ENCODE measurements at regions not wholly inside any gene's neighbourhood (a gene's known extent, or its start where the extent isn't known, plus 50 kb on each side); places are given as distances from the start of the nearest gene placed in this dataset.
"Not testable (repeated sequence)": the region's sequence is repeated elsewhere in the genome, so short reads cannot be mapped to it uniquely, and the experiment has no call there.

DNA sequence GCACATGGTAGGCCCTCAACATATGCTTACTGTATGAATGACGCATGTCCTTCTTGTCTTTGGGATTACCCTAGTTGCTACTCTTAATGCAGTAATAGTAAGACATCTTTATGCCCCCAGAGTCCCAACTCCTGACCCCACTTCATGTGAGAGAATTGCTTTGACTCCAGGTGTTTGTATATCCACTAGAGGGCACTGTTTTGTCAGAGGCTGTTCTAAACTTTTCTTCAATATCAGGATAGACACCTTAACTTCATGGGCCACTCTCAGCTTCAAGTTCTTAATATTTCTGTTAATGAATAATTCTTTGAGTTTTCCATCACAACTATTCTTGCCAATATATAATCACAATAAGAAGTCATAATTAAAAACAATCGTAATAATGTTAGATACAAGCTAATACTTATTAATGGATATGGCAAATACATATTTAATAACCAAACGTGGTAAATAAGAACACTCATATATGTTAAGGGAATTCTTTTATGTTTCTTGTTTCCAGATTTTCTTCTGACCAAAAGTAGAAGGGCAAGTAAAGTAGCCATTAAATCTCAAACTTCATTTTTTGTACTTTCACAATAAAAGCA is 337.2 kb upstream of the DNAJC19 start:
- intact Hi-C loops (cut with DNase I, micrococcal nuclease): no loop called here
- peak; percentile 41 for ATAC-seq

DNA sequence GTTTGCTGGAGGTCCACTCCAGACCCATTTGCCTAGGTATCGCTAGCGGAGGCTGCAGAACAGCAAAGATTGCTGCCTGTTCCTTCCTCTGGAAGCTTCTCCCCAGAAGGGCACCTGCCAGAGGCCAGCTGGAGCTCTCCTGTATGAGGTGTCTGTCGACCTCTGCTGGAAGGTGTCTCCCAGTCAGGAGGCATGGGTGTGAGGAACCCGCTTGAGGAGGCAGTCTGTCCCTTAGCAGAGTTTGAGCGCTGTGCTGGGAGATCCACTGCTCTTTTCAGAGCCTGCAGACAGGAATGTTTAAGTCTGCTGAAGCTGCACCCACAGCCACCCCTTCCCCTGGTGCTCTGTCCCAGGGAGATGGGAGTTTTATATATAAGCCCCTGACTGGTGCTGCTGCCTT is 335.0 kb upstream of the DNAJC19 start:
- H3K4me3 ChIP-seq; intact Hi-C loops (cut with DNase I, micrococcal nuclease); H3K9me3 ChIP-seq; H3K36me3 ChIP-seq (ENCODE audit: low read depth); DNase-seq; H3K4me1 ChIP-seq (ENCODE audit: low read depth); ATAC-seq: not testable (repeated sequence)

More for the DNA sequence above, 337.2 kb upstream of the DNAJC19 start:
- H3K36me3 ChIP-seq (ENCODE audit: low read depth): no peaks in the 10 kb centered on the region
- DNase-seq: peak in 1 of 3 donors; percentile 21
- peaks cover under 1% of the 10 kb centered on the region for H3K9me3 ChIP-seq
- TF ChIP-seq CTCF (IDR thresholded peaks at IDR 0.05): peak; percentile 36
- H3K4me1 ChIP-seq (ENCODE audit: low read depth): peaks cover 6% of the 10 kb centered on the region
- H3K4me3 ChIP-seq: no peak overlapping the region

DNA sequence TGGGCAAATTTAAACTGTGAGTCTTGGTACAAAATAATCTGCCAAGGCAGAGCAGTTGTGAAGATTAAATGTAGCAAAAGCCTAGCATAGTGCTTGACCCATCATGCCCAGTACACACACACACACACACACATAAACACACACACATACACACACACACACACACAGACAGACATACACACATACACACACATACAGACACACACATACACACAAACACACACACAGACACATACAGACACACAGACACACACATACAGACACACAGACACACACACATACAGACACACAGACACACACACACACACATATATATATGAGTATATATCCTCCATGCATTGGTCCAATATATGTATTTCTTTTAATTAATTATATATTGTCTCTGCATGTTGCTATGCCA is 328.8 kb upstream of the DNAJC19 start:
- TF ChIP-seq CTCF (IDR thresholded peaks at IDR 0.05): no peak
- no peaks in the 10 kb centered on the region for H3K4me1 ChIP-seq (ENCODE audit: low read depth)
- ATAC-seq: no peak

DNA sequence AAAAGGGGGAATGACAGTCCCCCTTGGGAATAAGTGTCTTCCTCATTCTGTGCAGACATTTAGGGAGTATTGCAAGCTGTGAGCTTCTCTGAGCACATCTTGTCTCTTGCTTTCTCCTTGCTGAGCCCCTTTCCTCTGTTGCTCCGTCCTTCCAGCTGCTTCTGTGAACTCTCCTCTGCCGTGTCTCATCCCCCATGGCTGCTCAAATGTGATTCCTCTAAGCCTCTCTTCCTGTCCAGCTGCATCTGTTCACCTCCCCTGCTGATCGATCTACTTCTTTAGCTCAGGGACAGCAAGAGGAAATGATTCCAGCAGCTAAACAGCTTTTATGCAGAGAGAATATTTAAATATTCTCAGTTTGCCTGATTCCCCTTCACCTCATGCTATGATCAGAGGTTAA is 328.0 kb upstream of the DNAJC19 start:
- intact Hi-C loops (cut with DNase I, micrococcal nuclease): no loop called here
- no peak for TF ChIP-seq CTCF (IDR thresholded peaks at IDR 0.05)
- Histone ChIP-seq H3K36me3 (ENCODE audit: low read depth) (no peaks in the 10 kb centered on the region), H3K4me1 (ENCODE audit: low read depth) (no peaks in the 10 kb centered on the region), H3K9me3 (peaks cover 5% of the 10 kb centered on the region), H3K4me3 (no peak overlapping the region)
- no peak for ATAC-seq
- DNase-seq: no peak

More for the DNA sequence above, 328.8 kb upstream of the DNAJC19 start:
- intact Hi-C loops (cut with DNase I, micrococcal nuclease): no loop called here
- H3K4me3 ChIP-seq: no peak overlapping the region
- peaks cover 5% of the 10 kb centered on the region for H3K9me3 ChIP-seq
- no peak for DNase-seq
- no peaks in the 10 kb centered on the region for H3K36me3 ChIP-seq (ENCODE audit: low read depth)

- H3K36me3 ChIP-seq (ENCODE audit: low read depth): no peaks in the 10 kb centered on the region
- H3K9me3 ChIP-seq: peaks cover 2% of the 10 kb centered on the region
- ATAC-seq: no peak
- intact Hi-C loops (cut with DNase I, micrococcal nuclease): no loop called here
- no peaks in the 10 kb centered on the region for H3K4me1 ChIP-seq (ENCODE audit: low read depth)
- DNase-seq: no peak
- H3K4me3 ChIP-seq: no peak overlapping the region
- no peak for TF ChIP-seq CTCF (IDR thresholded peaks at IDR 0.05)
Measured at GRCh38 chr3:181316482-181316881, 326.9 kb upstream of the DNAJC19 start.

- ATAC-seq (no peak), DNase-seq (no peak)
- H3K36me3 ChIP-seq (ENCODE audit: low read depth): no peaks in the 10 kb centered on the region
- intact Hi-C loops (cut with DNase I, micrococcal nuclease): no loop called here
- H3K9me3 ChIP-seq: no peaks in the 10 kb centered on the region
- H3K4me3 ChIP-seq: no peak overlapping the region
- no peaks in the 10 kb centered on the region for H3K4me1 ChIP-seq (ENCODE audit: low read depth)
- TF ChIP-seq CTCF (IDR thresholded peaks at IDR 0.05): no peak
Measured at GRCh38 chr3:181313335-181313734, 323.8 kb upstream of the DNAJC19 start.

Data from mucosa of descending colon (tissue), 3 donors.